NCI-H2081 treated with DMSO at 0.1 percent for 48 hours (cell line): ENCODE measurements at regions not wholly inside any gene's neighbourhood (a gene's known extent, or its start where the extent isn't known, plus 50 kb on each side); places are given as distances from the start of the nearest gene placed in this dataset.

ENCODE experiments used
- DNase-seq: peaks from one replicate; lab custom pipeline; 2025; lab: John Stamatoyannopoulos, UW

GRCh38 chr5:133708331-133708850 lies 96.0 kb upstream of the FSTL4 start:
- no peak for DNase-seq

- no peak for DNase-seq
Observed at GRCh38 chr5:133707629-133708028, 95.3 kb upstream of the FSTL4 start.

- no peak for DNase-seq
Observed at GRCh38 chr5:133706506-133707430, 94.4 kb upstream of the FSTL4 start.

GRCh38 chr5:133705331-133705730 lies 93.0 kb upstream of the FSTL4 start:
- no peak for DNase-seq

GRCh38 chr5:133704411-133704810 lies 92.1 kb upstream of the FSTL4 start:
- no peak for DNase-seq

- DNase-seq: no peak
Observed at GRCh38 chr5:133703935-133704334, 91.6 kb upstream of the FSTL4 start.

GRCh38 chr5:133702791-133703770 lies 90.7 kb upstream of the FSTL4 start:
- no peak for DNase-seq

- no peak for DNase-seq
Observed at GRCh38 chr5:133701871-133702270, 89.5 kb upstream of the FSTL4 start.

- no peak for DNase-seq
Observed at GRCh38 chr5:133700251-133700650, 87.9 kb upstream of the FSTL4 start.

GRCh38 chr5:133698646-133699526 lies 86.5 kb upstream of the FSTL4 start:
- no peak for DNase-seq

- no peak for DNase-seq
Observed at GRCh38 chr5:133698259-133698554, 85.9 kb upstream of the FSTL4 start.

- no peak for DNase-seq
Observed at GRCh38 chr5:133697536-133698258, 85.4 kb upstream of the FSTL4 start.

GRCh38 chr5:133696782-133697507 lies 84.6 kb upstream of the FSTL4 start:
- DNase-seq: no peak

GRCh38 chr5:133696006-133696584 lies 83.8 kb upstream of the FSTL4 start:
- DNase-seq: no peak

GRCh38 chr5:133694181-133694831 lies 82.0 kb upstream of the FSTL4 start:
- no peak for DNase-seq

GRCh38 chr5:133691448-133691847 lies 79.1 kb upstream of the FSTL4 start:
- DNase-seq: no peak

- no peak for DNase-seq
Observed at GRCh38 chr5:133690746-133691145, 78.4 kb upstream of the FSTL4 start.

GRCh38 chr5:133688391-133688790 lies 76.0 kb upstream of the FSTL4 start:
- DNase-seq: no peak
